Upper lobe of left lung (tissue), 4 donors: ENCODE measurements at regions not wholly inside any gene's neighbourhood (a gene's known extent, or its start where the extent isn't known, plus 50 kb on each side); places are given as distances from the start of the nearest gene placed in this dataset.

Source experiments
- CTCF ChIP-seq, 6 experiments: fragments of 450-650 bp in 4 of 6; fragments of 200-600 bp in 2 of 6; sonication (generic) in 2 of 6; IDR thresholded peaks; one replicate each; pipeline ENCODE4 v1.5.1; 2016 to 2019; ENCODE audit warnings: antibody characterized with exemption in 6 of 6
- EP300 ChIP-seq, 4 donors: sonication (generic); formaldehyde crosslinking; IDR thresholded peaks; one replicate each; pipeline ENCODE4 v1.5.1; 2017; ENCODE audit warnings: antibody characterized with exemption in 4 of 4, control low read depth in 2 of 4
- POLR2A ChIP-seq, 4 donors: fragments of 450-650 bp; IDR thresholded peaks; one replicate each; pipeline ENCODE4 v1.5.1; 2016 to 2017; ENCODE audit warnings: antibody characterized with exemption in 4 of 4, mild to moderate bottlenecking in 2 of 4
- POLR2AphosphoS5 ChIP-seq, 2 donors: sonication (generic); formaldehyde crosslinking; IDR thresholded peaks; one replicate each; pipeline ENCODE4 v1.5.1; 2017; ENCODE audit warnings: antibody characterized with exemption in 2 of 2

GRCh38 chr16:51759329-51759728 is 608.3 kb upstream of the SALL1 start:
- TF ChIP-seq CTCF (IDR thresholded peaks at IDR 0.05) (no peak), EP300 (IDR thresholded peaks at IDR 0.05) (no peak), POLR2AphosphoS5 (IDR thresholded peaks at IDR 0.05) (no peak), POLR2A (IDR thresholded peaks at IDR 0.05) (no peak)
